Gastroesophageal sphincter (tissue), 4 donors: ENCODE measurements at regions not wholly inside any gene's neighbourhood (a gene's known extent, or its start where the extent isn't known, plus 50 kb on each side); places are given as distances from the start of the nearest gene placed in this dataset.

ENCODE experiments used
- ATAC-seq: fragments of 150-250 bp; one replicate; pipeline ENCODE4 v1.9.1; 2016; ENCODE audit warnings: mild to moderate bottlenecking, moderate library complexity
- H3K27ac ChIP-seq, 4 donors: fragments of 200-600 bp; sonication (generic) in 3 of 4; 1 replicate in 3 of 4; 2 replicates in 1 of 4; pipeline ENCODE4 v1.5.1; 2016 to 2019
- H3K27me3 ChIP-seq: fragments of 200-600 bp; sonication (generic); one replicate; pipeline ENCODE4 v1.5.1; 2019
- H3K36me3 ChIP-seq, 2 donors: fragments of 200-600 bp; sonication (generic); one replicate each; pipeline ENCODE4 v1.5.1; 2019; ENCODE audit warnings: control low read depth in 1 of 2
- H3K4me1 ChIP-seq, 3 donors: fragments of 200-600 bp; sonication (generic); 1 replicate in 2 of 3; 2 replicates in 1 of 3; pipeline ENCODE4 v1.5.1; 2016 to 2019; ENCODE audit warnings: control low read depth in 2 of 3
- H3K4me3 ChIP-seq, 2 donors: fragments of 200-600 bp; sonication (generic); one replicate each; pipeline ENCODE4 v1.5.1; 2019; ENCODE audit warnings: mild to moderate bottlenecking in 1 of 2, moderate library complexity in 1 of 2
- H3K9me3 ChIP-seq, 3 donors: fragments of 200-600 bp; sonication (generic); one replicate each; pipeline ENCODE4 v1.5.1; 2017 to 2019; ENCODE audit warnings: control low read depth in 2 of 3
- EP300 ChIP-seq: sonication (generic); formaldehyde crosslinking; IDR thresholded peaks from one replicate; pipeline ENCODE4 v1.6.1; 2017; ENCODE audit warnings: antibody characterized with exemption, mild to moderate bottlenecking
- POLR2A ChIP-seq, 2 donors: fragments of 450-650 bp; IDR thresholded peaks; one replicate each; pipeline ENCODE4 v1.6.1; 2017; ENCODE audit warnings: antibody characterized with exemption in 2 of 2, mild to moderate bottlenecking in 2 of 2, moderate library complexity in 1 of 2
- POLR2AphosphoS5 ChIP-seq: sonication (generic); formaldehyde crosslinking; IDR thresholded peaks from one replicate; pipeline ENCODE4 v1.6.1; 2017; ENCODE audit warnings: antibody characterized with exemption
- WGBS, 2 donors: methylation state at CpG; one replicate each; pipeline ENCODE4 v1.1.5; 2018; ENCODE audit warnings: low coverage in 1 of 2; 5-methylcytosine and 5-hydroxymethylcytosine counted together
- TF ChIP-seq, protein P1 (sequence below), 4 experiments: fragments of 200-600 bp in 2 of 4; fragments of 450-650 bp in 2 of 4; sonication (generic) in 1 of 4; IDR thresholded peaks; one replicate each; pipeline ENCODE4 v1.5.1; 2017 to 2019; ENCODE audit warnings: antibody characterized with exemption in 4 of 4, mild to moderate bottlenecking in 2 of 4, moderate library complexity in 2 of 4

DNA sequence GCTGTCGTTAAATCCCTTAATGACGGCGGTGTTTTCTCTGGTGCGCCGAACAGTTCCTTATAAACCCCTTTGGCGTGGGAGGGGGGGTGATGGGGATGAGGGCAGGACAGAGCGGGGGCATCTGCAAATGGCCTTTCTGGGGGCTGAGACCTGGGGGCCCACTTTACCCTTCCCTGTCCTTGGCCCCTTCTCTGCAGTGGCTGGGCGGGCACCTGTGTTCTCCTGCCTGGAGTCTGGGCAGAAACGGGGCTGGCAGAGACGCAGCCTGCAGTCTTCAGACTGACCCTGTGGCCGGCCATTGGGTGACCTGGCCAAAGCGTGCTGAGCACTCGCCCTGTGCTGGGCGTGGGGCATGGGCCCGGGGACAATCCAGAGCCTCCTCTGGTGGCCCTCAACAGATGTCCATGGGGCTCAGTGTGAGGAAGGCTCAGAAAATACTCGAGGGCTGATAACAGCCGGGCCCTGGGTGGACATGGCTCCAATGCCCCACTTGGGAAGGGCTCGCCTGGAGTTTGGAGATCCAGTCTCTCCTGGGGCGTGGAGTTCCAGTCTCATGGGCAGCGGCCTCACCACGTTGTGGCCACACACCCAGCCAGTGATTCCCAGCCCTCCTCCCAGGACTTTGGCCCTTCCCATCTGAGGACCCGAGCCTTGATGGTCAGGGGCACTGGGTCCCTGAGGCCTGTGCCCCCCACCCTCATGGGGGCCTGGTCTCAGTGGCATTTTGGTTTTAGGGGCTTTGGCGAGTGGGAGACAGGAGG is 50.8 kb upstream of the ACTRT2 start:
- no peak for ATAC-seq
- Histone ChIP-seq H3K4me3 (no peak overlapping the region), H3K9me3 (no peaks in the 10 kb centered on the region), H3K27ac (no peak overlapping the region), H3K27me3 (peaks cover 79% of the 10 kb centered on the region), H3K4me1 (peaks cover 0 to 6% (median 0%) of the 10 kb centered on the region in 3 donors), H3K36me3 (no peaks in the 10 kb centered on the region)
- TF ChIP-seq, protein P1, sequence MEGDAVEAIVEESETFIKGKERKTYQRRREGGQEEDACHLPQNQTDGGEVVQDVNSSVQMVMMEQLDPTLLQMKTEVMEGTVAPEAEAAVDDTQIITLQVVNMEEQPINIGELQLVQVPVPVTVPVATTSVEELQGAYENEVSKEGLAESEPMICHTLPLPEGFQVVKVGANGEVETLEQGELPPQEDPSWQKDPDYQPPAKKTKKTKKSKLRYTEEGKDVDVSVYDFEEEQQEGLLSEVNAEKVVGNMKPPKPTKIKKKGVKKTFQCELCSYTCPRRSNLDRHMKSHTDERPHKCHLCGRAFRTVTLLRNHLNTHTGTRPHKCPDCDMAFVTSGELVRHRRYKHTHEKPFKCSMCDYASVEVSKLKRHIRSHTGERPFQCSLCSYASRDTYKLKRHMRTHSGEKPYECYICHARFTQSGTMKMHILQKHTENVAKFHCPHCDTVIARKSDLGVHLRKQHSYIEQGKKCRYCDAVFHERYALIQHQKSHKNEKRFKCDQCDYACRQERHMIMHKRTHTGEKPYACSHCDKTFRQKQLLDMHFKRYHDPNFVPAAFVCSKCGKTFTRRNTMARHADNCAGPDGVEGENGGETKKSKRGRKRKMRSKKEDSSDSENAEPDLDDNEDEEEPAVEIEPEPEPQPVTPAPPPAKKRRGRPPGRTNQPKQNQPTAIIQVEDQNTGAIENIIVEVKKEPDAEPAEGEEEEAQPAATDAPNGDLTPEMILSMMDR (IDR thresholded peaks at IDR 0.05), result no peak
- TF ChIP-seq POLR2A (IDR thresholded peaks at IDR 0.05) (no peak), EP300 (no peak), POLR2AphosphoS5 (no peak)
- 96% methylated on average over 4 of the region's 23 CpGs; no CpG with 5 or more reads in 1 of the 2 donors for WGBS, 2 donors

DNA sequence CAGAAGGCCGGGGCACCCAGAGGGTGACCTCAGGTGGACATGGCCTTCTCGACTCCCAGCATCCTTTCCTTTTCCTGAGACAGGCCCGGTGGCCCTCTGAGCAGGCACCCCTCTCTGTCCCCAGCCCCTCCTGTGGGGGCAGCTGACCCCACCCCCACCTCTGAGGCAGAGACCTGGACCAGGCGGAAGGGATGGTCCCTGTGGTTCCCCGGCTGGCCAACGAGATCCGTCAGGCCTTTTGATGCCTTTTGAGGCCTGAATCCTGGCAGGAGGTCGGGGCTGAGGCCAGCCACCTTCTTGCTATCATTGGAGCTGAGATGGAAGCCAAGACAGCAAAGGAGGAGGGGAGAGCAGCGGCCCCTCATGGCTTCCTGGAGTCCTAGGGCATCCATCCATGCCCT is 50.2 kb upstream of the ACTRT2 start:
- no peak for ATAC-seq
- WGBS, 2 donors, result 60 to 93% methylated on average over 1 to 5 of the region's 9 CpGs
- H3K27me3 ChIP-seq, result peaks cover 73% of the 10 kb centered on the region
- no peak overlapping the region for H3K4me3 ChIP-seq
- no peaks in the 10 kb centered on the region for H3K36me3 ChIP-seq
- TF ChIP-seq POLR2AphosphoS5 (no peak), POLR2A (IDR thresholded peaks at IDR 0.05) (no peak), EP300 (no peak)
- TF ChIP-seq, protein P1 (IDR thresholded peaks at IDR 0.05), result no peak
- peaks cover 0 to 6% (median 0%) of the 10 kb centered on the region in 3 donors for H3K4me1 ChIP-seq
- H3K9me3 ChIP-seq, result no peaks in the 10 kb centered on the region
- H3K27ac ChIP-seq, result no peak overlapping the region
